Coronary artery (tissue), 2 donors: ENCODE measurements at regions not wholly inside any gene's neighbourhood (a gene's known extent, or its start where the extent isn't known, plus 50 kb on each side); places are given as distances from the start of the nearest gene placed in this dataset.

ENCODE experiments used
- DNase-seq: peaks from one replicate; pipeline ENCODE4 v3.0.0-alpha.2; 2017; ENCODE audit warnings: low spot score
- H3K27ac ChIP-seq, 2 donors: fragments of 200-600 bp; sonication (generic); one replicate each; pipeline ENCODE4 v1.5.1; 2016 to 2019
- H3K4me3 ChIP-seq: fragments of 200-600 bp; sonication (generic); 2 replicates; pipeline ENCODE4 v1.5.1; 2016; ENCODE audit warnings: mild to moderate bottlenecking, moderate library complexity
- TF ChIP-seq, protein P1 (sequence below): fragments of 200-600 bp; sonication (generic); IDR thresholded peaks from one replicate; pipeline ENCODE4 v1.5.1; 2019; ENCODE audit warnings: antibody characterized with exemption

- no peak overlapping the region for H3K4me3 ChIP-seq
- no peak overlapping the region for H3K27ac ChIP-seq
- DNase-seq: no peak
- TF ChIP-seq, protein P1, sequence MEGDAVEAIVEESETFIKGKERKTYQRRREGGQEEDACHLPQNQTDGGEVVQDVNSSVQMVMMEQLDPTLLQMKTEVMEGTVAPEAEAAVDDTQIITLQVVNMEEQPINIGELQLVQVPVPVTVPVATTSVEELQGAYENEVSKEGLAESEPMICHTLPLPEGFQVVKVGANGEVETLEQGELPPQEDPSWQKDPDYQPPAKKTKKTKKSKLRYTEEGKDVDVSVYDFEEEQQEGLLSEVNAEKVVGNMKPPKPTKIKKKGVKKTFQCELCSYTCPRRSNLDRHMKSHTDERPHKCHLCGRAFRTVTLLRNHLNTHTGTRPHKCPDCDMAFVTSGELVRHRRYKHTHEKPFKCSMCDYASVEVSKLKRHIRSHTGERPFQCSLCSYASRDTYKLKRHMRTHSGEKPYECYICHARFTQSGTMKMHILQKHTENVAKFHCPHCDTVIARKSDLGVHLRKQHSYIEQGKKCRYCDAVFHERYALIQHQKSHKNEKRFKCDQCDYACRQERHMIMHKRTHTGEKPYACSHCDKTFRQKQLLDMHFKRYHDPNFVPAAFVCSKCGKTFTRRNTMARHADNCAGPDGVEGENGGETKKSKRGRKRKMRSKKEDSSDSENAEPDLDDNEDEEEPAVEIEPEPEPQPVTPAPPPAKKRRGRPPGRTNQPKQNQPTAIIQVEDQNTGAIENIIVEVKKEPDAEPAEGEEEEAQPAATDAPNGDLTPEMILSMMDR: no peak
Observed at GRCh38 chr18:69109686-69110085, 291.0 kb upstream of the DOK6 start.

GRCh38 chr18:69120833-69121232 is 279.9 kb upstream of the DOK6 start:
- TF ChIP-seq, protein P1: no peak
- no peak overlapping the region for H3K27ac ChIP-seq
- DNase-seq: no peak
- no peak overlapping the region for H3K4me3 ChIP-seq

GRCh38 chr18:69123421-69123820 is 277.3 kb upstream of the DOK6 start:
- Histone ChIP-seq H3K4me3 (no peak overlapping the region), H3K27ac (no peak overlapping the region)
- TF ChIP-seq, protein P1: no peak
- DNase-seq: no peak

DNA sequence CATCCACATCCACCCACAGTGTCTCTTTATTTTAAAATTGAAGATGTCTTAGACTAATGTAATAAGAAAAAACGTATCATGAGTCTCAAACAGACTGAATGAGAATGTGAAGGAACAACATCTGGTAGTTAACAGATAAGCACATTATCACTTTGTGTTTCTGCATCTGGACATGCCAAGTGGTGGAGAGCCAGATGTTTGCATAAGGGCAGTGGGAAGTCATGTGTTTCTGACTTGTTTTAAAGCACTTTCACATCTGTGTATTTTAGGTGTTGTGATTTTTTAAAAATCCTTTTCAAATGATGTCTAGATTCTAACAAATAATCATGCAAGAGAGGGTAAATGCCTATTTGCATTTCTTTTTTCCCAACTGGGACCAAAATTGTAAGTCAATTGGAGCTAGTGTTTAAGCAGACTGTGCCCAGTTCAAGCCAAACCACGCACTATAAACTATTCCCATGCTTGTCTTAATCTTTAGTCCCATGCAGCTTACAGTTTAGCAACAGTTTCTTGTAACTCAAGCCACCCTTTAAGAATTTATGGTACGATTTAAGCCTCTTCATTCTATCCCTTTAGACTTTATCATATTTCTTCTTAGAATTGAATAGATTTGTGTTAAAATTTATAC is 272.7 kb upstream of the DOK6 start:
- TF ChIP-seq, protein P1: no peak
- DNase-seq: no peak
- no peak overlapping the region for H3K4me3 ChIP-seq
- no peak overlapping the region for H3K27ac ChIP-seq

GRCh38 chr18:69128566-69128965 is 272.1 kb upstream of the DOK6 start:
- DNase-seq: no peak
- Histone ChIP-seq H3K4me3 (no peak overlapping the region), H3K27ac (no peak overlapping the region)
- TF ChIP-seq, protein P1: no peak

- no peak overlapping the region for H3K27ac ChIP-seq
- TF ChIP-seq, protein P1: no peak
- no peak overlapping the region for H3K4me3 ChIP-seq
- DNase-seq: no peak
Observed at GRCh38 chr18:69128978-69129377, 271.7 kb upstream of the DOK6 start.

DNA sequence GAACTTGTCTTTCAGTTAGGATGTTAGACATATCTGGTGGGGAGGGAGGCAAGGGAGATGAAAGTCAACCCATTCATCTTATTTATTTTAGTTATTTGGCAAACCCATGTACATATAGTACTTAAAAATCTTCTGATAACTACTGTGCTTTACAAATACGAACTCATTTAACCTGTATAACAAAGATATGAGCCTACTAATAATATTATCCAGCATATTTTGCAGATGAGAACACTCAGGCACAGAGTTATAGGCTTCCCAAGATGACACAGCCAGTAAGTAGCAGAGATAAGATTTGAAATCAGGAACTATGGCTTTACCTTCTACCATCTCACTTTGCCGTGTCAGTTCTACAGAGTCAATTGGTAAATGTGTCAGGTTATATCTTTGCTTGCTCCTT is 262.6 kb upstream of the DOK6 start:
- no peak for DNase-seq
- H3K4me3 ChIP-seq: no peak overlapping the region
- H3K27ac ChIP-seq: no peak overlapping the region
- TF ChIP-seq, protein P1: no peak
